ENCODE measurements at regions not wholly inside any gene's neighbourhood (a gene's known extent, or its start where the extent isn't known, plus 50 kb on each side); places are given as distances from the start of the nearest gene placed in this dataset.

- TF ChIP-seq CTCF (conservative IDR thresholded peaks at IDR 0.05; ENCODE audit: low read length) (no peak), EZH2phosphoT487 (IDR thresholded peaks at IDR 0.05; ENCODE audit: borderline replicate concordance) (no peak)
Measured at GRCh38 chr5:135210286-135211055, 176.4 kb upstream of the PITX1 start.
